Mammary epithelial cell (primary cell): ENCODE measurements at regions not wholly inside any gene's neighbourhood (a gene's known extent, or its start where the extent isn't known, plus 50 kb on each side); places are given as distances from the start of the nearest gene placed in this dataset.

ENCODE experiments used
- CTCF ChIP-seq, 2 donors: IDR thresholded peaks in 1 of 2; conservative IDR thresholded peaks in 1 of 2; 2 replicates each; pipeline ENCODE4 v1.5.1; 2011 to 2012; ENCODE audit warnings: inconsistent platforms in 2 of 2, low read length in 2 of 2, mild to moderate bottlenecking in 2 of 2, control low read depth in 1 of 2, low read depth in 1 of 2; ENCODE audit not compliant: insufficient read depth in 1 of 2; ENCODE audit errors: extremely low read depth in 1 of 2
- EZH2 ChIP-seq: IDR thresholded peaks from 2 replicates; pipeline ENCODE4 v1.6.1; 2012; ENCODE audit warnings: low read length, inconsistent platforms, borderline replicate concordance

DNA sequence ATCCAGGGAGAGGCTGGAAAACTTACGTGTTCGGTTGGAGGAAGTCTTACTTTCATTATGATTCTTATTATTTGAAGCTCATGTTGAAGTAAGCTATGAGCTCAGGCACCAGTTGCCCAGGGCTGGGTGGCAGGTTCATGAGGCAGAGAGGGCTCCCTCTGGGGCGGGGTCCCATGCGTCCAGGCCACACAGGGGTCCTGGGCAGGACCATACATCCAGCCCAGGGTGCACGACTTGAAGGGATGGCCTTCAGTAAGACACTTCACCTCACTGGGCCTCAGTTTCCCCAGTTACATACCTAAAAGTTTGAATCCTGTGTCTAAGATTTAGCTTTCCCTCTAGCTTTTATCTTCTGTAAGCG is 107.3 kb upstream of the B3GAT1 start:
- TF ChIP-seq CTCF (conservative IDR thresholded peaks at IDR 0.05 in 1 of 2, IDR thresholded peaks at IDR 0.05 in 1 of 2; ENCODE audit: extremely low read depth in 1 of 2, insufficient read depth in 1 of 2, low read depth in 1 of 2, low read length in 2 of 2) (no peak), EZH2 (no peak)
